Stomach (tissue), 4 donors: ENCODE measurements at regions not wholly inside any gene's neighbourhood (a gene's known extent, or its start where the extent isn't known, plus 50 kb on each side); places are given as distances from the start of the nearest gene placed in this dataset.

Source experiments
- POLR2A ChIP-seq, 4 donors: fragments of 450-650 bp; IDR thresholded peaks; one replicate each; pipeline ENCODE4 v1.6.1; 2016; ENCODE audit warnings: antibody characterized with exemption in 4 of 4, control low read depth in 2 of 4, mild to moderate bottlenecking in 1 of 4, moderate library complexity in 1 of 4
- POLR2AphosphoS5 ChIP-seq, 3 donors: sonication (generic); formaldehyde crosslinking; IDR thresholded peaks; one replicate each; pipeline ENCODE4 v1.6.1; 2016; ENCODE audit warnings: antibody characterized with exemption in 3 of 3
- TF ChIP-seq, protein P1 (sequence below), 7 experiments: fragments of 450-650 bp in 4 of 7; fragments of 200-600 bp in 3 of 7; sonication (generic) in 3 of 7; IDR thresholded peaks; one replicate each; pipeline ENCODE4 v1.5.1; 2016 to 2019; ENCODE audit warnings: antibody characterized with exemption in 7 of 7, control low read depth in 2 of 7, mild to moderate bottlenecking in 1 of 7

- TF ChIP-seq, protein P1, sequence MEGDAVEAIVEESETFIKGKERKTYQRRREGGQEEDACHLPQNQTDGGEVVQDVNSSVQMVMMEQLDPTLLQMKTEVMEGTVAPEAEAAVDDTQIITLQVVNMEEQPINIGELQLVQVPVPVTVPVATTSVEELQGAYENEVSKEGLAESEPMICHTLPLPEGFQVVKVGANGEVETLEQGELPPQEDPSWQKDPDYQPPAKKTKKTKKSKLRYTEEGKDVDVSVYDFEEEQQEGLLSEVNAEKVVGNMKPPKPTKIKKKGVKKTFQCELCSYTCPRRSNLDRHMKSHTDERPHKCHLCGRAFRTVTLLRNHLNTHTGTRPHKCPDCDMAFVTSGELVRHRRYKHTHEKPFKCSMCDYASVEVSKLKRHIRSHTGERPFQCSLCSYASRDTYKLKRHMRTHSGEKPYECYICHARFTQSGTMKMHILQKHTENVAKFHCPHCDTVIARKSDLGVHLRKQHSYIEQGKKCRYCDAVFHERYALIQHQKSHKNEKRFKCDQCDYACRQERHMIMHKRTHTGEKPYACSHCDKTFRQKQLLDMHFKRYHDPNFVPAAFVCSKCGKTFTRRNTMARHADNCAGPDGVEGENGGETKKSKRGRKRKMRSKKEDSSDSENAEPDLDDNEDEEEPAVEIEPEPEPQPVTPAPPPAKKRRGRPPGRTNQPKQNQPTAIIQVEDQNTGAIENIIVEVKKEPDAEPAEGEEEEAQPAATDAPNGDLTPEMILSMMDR (IDR thresholded peaks at IDR 0.05), result no peak
- TF ChIP-seq POLR2AphosphoS5 (IDR thresholded peaks at IDR 0.05) (no peak), POLR2A (IDR thresholded peaks at IDR 0.05) (no peak)
Measured at GRCh38 chr4:83728191-83728590, 192.3 kb downstream of the GPAT3 start.
